GM12892 (cell line): ENCODE measurements at regions not wholly inside any gene's neighbourhood (a gene's known extent, or its start where the extent isn't known, plus 50 kb on each side); places are given as distances from the start of the nearest gene placed in this dataset.

ENCODE experiments used
- POLR2A ChIP-seq: IDR thresholded peaks from 2 replicates; pipeline ENCODE4 v1.6.1; 2011; ENCODE audit warnings: low read depth, low read length, control low read depth
- POLR2AphosphoS5 ChIP-seq: IDR thresholded peaks from 2 replicates; pipeline ENCODE4 v1.6.1; 2011; ENCODE audit warnings: low read depth, low read length, control low read depth
- TAF1 ChIP-seq: IDR thresholded peaks from 2 replicates; pipeline ENCODE4 v1.6.1; 2011; ENCODE audit warnings: low read depth, mild to moderate bottlenecking, control low read depth, low read length, borderline replicate concordance

DNA sequence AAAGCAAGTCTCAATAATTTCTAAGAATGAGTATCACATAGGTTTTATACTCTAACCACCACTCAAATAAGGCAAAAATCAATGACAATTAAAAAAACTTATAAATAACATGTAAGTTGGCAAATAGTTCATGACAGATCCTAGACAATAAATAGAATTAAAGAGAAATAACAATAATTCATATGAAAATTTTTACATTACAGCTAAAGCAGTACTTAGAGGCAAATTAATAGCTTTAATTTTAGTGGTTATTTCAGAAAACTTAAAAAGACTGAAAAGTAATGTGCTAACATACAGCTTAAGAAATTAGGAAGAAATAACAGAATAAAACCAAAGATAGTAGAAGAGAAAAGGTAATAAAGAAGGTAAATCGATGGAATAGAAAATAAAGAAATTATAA is 179.9 kb upstream of the SPAG17 start:
- TF ChIP-seq TAF1 = no peak
- TF ChIP-seq POLR2A = no peak
- TF ChIP-seq POLR2AphosphoS5 = no peak
